K562 (cell line): ENCODE measurements at regions not wholly inside any gene's neighbourhood (a gene's known extent, or its start where the extent isn't known, plus 50 kb on each side); places are given as distances from the start of the nearest gene placed in this dataset.

Experiments
- ATAC-seq: fragments of 200-7000 bp; cut with Tn5 transposase; 3 replicates; pipeline ENCODE4 v1.9.1; 2020; ENCODE audit warnings: moderate library complexity
- BruUV-seq: library from RNA; stranded (reverse); fragments of 400-500 nt; replicated peaks from 2 replicates; lab custom pipeline; 2021; lab: Mats Ljungman, UMichigan
- CTCF ChIA-PET: fragments of 300-600 bp; formaldehyde crosslinking; extraction: SDS; loops from one replicate; lab custom pipeline; 2021; ENCODE audit warnings: low intra/inter-chr PET ratio; lab: Yijun Ruan, JAX
- POLR2A ChIA-PET: fragments of 300-600, 350-650 bp; sonication (Branson Sonifier 250); formaldehyde crosslinking; extraction: SDS; loops from one replicate; lab custom pipeline; 2021; ENCODE audit warnings: antibody characterized with exemption, inconsistent platforms; lab: Yijun Ruan, JAX
- DNase-seq, 4 experiments: peaks; one replicate each; pipeline versions ENCODE4 v3.0.0 to v3.0.0-alpha.2; 2011 to 2018; ENCODE audit warnings: low spot score in 3 of 4, mixed read lengths in 3 of 4; ENCODE audit errors: extremely low read depth in 1 of 4
- FAIRE-seq: peaks from 2 replicates; lab custom pipeline; 2011; peaks lifted over from hg19 to GRCh38; lab: Jason Lieb, UNC
- H2AFZ ChIP-seq: 2 replicates; pipeline ENCODE4 v1.6.0; 2011; ENCODE audit warnings: low read depth, low read length, control low read depth, inconsistent platforms
- H3K27ac ChIP-seq: fragments of 200-600 bp; 3 replicates; pipeline ENCODE4 v1.8.0; 2011; ENCODE audit warnings: low read depth, mild to moderate bottlenecking, control low read depth, inconsistent platforms, low read length, moderate library complexity, mixed read lengths; ENCODE audit errors: extremely low read depth
- H3K27me3 ChIP-seq, 2 experiments: fragments of 300-600 bp in 1 of 2; 2 replicates in 1 of 2; 3 replicates in 1 of 2; pipeline versions ENCODE4 v1.6.0 to v1.8.0; 2011; ENCODE audit warnings: inconsistent platforms in 2 of 2, low read length in 2 of 2, mild to moderate bottlenecking in 1 of 2, mixed read lengths in 1 of 2, moderate library complexity in 1 of 2; ENCODE audit not compliant: control insufficient read depth in 2 of 2, insufficient read depth in 2 of 2
- H3K36me3 ChIP-seq: fragments of 300-600 bp; 3 replicates; pipeline ENCODE4 v1.8.0; 2011; ENCODE audit warnings: mild to moderate bottlenecking, low read length, inconsistent platforms; ENCODE audit not compliant: control insufficient read depth, insufficient read depth
- H3K4me1 ChIP-seq, 2 experiments: fragments of 200-600 bp in 1 of 2; replicated peaks in 1 of 2; 2 replicates in 1 of 2; 3 replicates in 1 of 2; pipeline versions ENCODE4 v1.5.1 to v1.8.0; 2011; ENCODE audit warnings: inconsistent platforms in 2 of 2, low read length in 2 of 2, mild to moderate bottlenecking in 1 of 2, mixed read lengths in 1 of 2, moderate library complexity in 1 of 2; ENCODE audit not compliant: control insufficient read depth in 2 of 2, insufficient read depth in 2 of 2
- H3K4me2 ChIP-seq: 2 replicates; pipeline ENCODE4 v1.6.1; 2011; ENCODE audit warnings: low read length, control low read depth, inconsistent platforms, mixed read lengths; ENCODE audit not compliant: insufficient read depth
- H3K4me3 ChIP-seq: fragments of 200-600 bp; sonication (generic), shearing (Covaris generic); 2 replicates; pipeline ENCODE4 v1.5.1; 2016; ENCODE audit warnings: control low read depth, inconsistent platforms
- H3K79me2 ChIP-seq: fragments of 200-600 bp; 3 replicates; pipeline ENCODE4 v1.8.0; 2011; ENCODE audit warnings: low read length, inconsistent platforms; ENCODE audit not compliant: control insufficient read depth, insufficient read depth
- H3K9ac ChIP-seq, 2 experiments: 2 replicates each; pipeline versions ENCODE4 v1.6.0 to v1.6.1; 2011; ENCODE audit warnings: low read depth in 2 of 2, low read length in 2 of 2, control low read depth in 1 of 2, inconsistent platforms in 1 of 2, mild to moderate bottlenecking in 1 of 2, mixed read lengths in 1 of 2; ENCODE audit not compliant: insufficient read depth in 1 of 2
- H3K9me1 ChIP-seq: one replicate; pipeline ENCODE4 v1.6.0; 2011; ENCODE audit warnings: inconsistent platforms, mild to moderate bottlenecking, low read length, moderate library complexity; ENCODE audit not compliant: control insufficient read depth, insufficient read depth
- H3K9me3 ChIP-seq: replicated peaks from 2 replicates; pipeline ENCODE4 v1.5.1; 2011; ENCODE audit warnings: low read depth, low read length, inconsistent platforms; ENCODE audit not compliant: control insufficient read depth, insufficient read depth
- H4K20me1 ChIP-seq: replicated peaks from 2 replicates; pipeline ENCODE4 v1.6.1; 2011; ENCODE audit warnings: low read length, inconsistent platforms, mixed read lengths; ENCODE audit not compliant: control insufficient read depth, insufficient read depth
- ARHGAP35 ChIP-seq: fragments of 450-650 bp; IDR thresholded peaks from 2 replicates; pipeline ENCODE4 v1.6.1; 2018; ENCODE audit not compliant: partially characterized antibody
- ATF1 ChIP-seq, 2 experiments: fragments of 450-650 bp in 1 of 2; IDR thresholded peaks; 2 replicates each; pipeline ENCODE4 v1.6.1; 2016; ENCODE audit warnings: missing compliant biosample characterization in 1 of 2, missing genetic modification characterization in 1 of 2
- CBX5 ChIP-seq: IDR thresholded peaks from 2 replicates; pipeline ENCODE4 v1.6.1; 2014; ENCODE audit warnings: low read depth, borderline replicate concordance
- CREBBP ChIP-seq: IDR thresholded peaks from one replicate; pipeline ENCODE4 v1.6.1; 2012; ENCODE audit warnings: low read depth, mild to moderate bottlenecking, control low read depth, inconsistent platforms, low read length
- HDAC3 ChIP-seq: fragments of 450-650 bp; IDR thresholded peaks from 2 replicates; pipeline ENCODE4 v1.6.1; 2018; ENCODE audit warnings: borderline replicate concordance, mild to moderate bottlenecking, moderate library complexity; ENCODE audit not compliant: partially characterized antibody
- MYBL2 ChIP-seq, 2 experiments: fragments of 450-650 bp in 1 of 2; sonication (generic) in 1 of 2; formaldehyde crosslinking in 1 of 2; IDR thresholded peaks; 2 replicates each; pipeline versions ENCODE4 v1.6.1 to v1.8.1; 2017 to 2022; ENCODE audit warnings: borderline replicate concordance in 1 of 2, inconsistent platforms in 1 of 2, low read depth in 1 of 2, mild to moderate bottlenecking in 1 of 2, missing genetic modification reagents in 1 of 2, moderate library complexity in 1 of 2
- POLR2B ChIP-seq: fragments of 450-650 bp; IDR thresholded peaks from 2 replicates; pipeline ENCODE4 v1.6.1; 2018; ENCODE audit warnings: low read depth; ENCODE audit not compliant: partially characterized antibody
- POLR3A ChIP-seq: IDR thresholded peaks from 2 replicates; pipeline ENCODE4 v1.6.1; 2011; ENCODE audit warnings: borderline replicate concordance, mild to moderate bottlenecking, moderate library complexity; ENCODE audit not compliant: insufficient read length, insufficient read depth; ENCODE audit errors: extremely low read depth
- PPARD ChIP-seq: fragments of 250-450 bp; sonication (Bioruptor Pico); IDR thresholded peaks from 2 replicates; pipeline ENCODE4 v1.8.0; 2022; ENCODE audit warnings: inconsistent platforms, mild to moderate bottlenecking, moderate library complexity
- PTBP1 ChIP-seq: fragments of 200-400 bp; formaldehyde crosslinking; IDR thresholded peaks from 2 replicates; pipeline ENCODE4 v1.6.1; 2017; ENCODE audit warnings: low read depth, low read length
- RBM39 ChIP-seq: fragments of 200-400 bp; formaldehyde crosslinking; optimal IDR thresholded peaks from 2 replicates; pipeline ENCODE3; 2018; ENCODE audit warnings: low read depth, low read length
- SAFB ChIP-seq: fragments of 200-400 bp; formaldehyde crosslinking; IDR thresholded peaks from 2 replicates; pipeline ENCODE4 v1.6.1; 2017; ENCODE audit warnings: low read depth, low read length, borderline replicate concordance
- ZNF133 ChIP-seq: fragments of 250-450 bp; sonication (Bioruptor Pico); IDR thresholded peaks from 2 replicates; pipeline ENCODE4 v1.4.0; 2020; ENCODE audit warnings: mild to moderate bottlenecking
- ZNF77 ChIP-seq: fragments of 250-450 bp; sonication (Bioruptor Pico); IDR thresholded peaks from 2 replicates; pipeline ENCODE4 v1.5.0; 2020
- ZNF785 ChIP-seq: fragments of 250-450 bp; sonication (Bioruptor Pico); IDR thresholded peaks from 2 replicates; pipeline ENCODE4 v1.4.0; 2020; ENCODE audit warnings: mild to moderate bottlenecking
- WGBS: fragments of 100-300 bp; shearing (Covaris generic); methylation state at CpG from one replicate; pipeline ENCODE4 v1.1.6; 2016; ENCODE audit warnings: low coverage, mixed read lengths; ENCODE audit not compliant: insufficient coverage; ENCODE audit errors: missing lambda C conversion rate; 5-methylcytosine and 5-hydroxymethylcytosine counted together
- in situ Hi-C: fragments of 300-500 bp; cut with MboI; formaldehyde crosslinking; loops from 4 replicates; pipeline ENCODE4 v1.15.0; 2018; ENCODE audit warnings: inconsistent platforms, mixed read lengths
- intact Hi-C: fragments of 100-400 bp; cut with micrococcal nuclease; formaldehyde crosslinking; loops from 2 replicates; pipeline ENCODE4 v1.14.2; 2022
- TF ChIP-seq, protein P1 (sequence below): fragments of 450-650 bp; formaldehyde crosslinking; IDR thresholded peaks from 2 replicates; pipeline ENCODE4 v1.4.0; 2020; ENCODE audit warnings: mild to moderate bottlenecking, moderate library complexity
- TF ChIP-seq, protein P2 (sequence below): sonication (generic); IDR thresholded peaks from 2 replicates; pipeline ENCODE4 v1.6.1; 2016

- 1% methylated on average over 6 of the region's 6 CpGs for WGBS
- intact Hi-C loops, result no loop called here
- CTCF ChIA-PET, result no interaction called here
Observed at GRCh38 chr6:8245726-8246125, 143.4 kb upstream of the EEF1E1 start.

More at GRCh38 chr6:8245726-8246125, 143.4 kb upstream of the EEF1E1 start:
- no peak for TF ChIP-seq ZNF133 (CRISPR knock-in tag)
- no peak for TF ChIP-seq SAFB
- no peak for TF ChIP-seq RBM39
- TF ChIP-seq, protein P1, sequence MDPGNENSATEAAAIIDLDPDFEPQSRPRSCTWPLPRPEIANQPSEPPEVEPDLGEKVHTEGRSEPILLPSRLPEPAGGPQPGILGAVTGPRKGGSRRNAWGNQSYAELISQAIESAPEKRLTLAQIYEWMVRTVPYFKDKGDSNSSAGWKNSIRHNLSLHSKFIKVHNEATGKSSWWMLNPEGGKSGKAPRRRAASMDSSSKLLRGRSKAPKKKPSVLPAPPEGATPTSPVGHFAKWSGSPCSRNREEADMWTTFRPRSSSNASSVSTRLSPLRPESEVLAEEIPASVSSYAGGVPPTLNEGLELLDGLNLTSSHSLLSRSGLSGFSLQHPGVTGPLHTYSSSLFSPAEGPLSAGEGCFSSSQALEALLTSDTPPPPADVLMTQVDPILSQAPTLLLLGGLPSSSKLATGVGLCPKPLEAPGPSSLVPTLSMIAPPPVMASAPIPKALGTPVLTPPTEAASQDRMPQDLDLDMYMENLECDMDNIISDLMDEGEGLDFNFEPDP (CRISPR knock-in tag), result no peak
- no peak for TF ChIP-seq POLR3A
- TF ChIP-seq ARHGAP35, result no peak
- TF ChIP-seq PPARD (CRISPR knock-in tag), result no peak
- TF ChIP-seq MYBL2 (IDR thresholded peaks at IDR 0.05; ENCODE audit: low read depth), result no peak
- no peak for TF ChIP-seq MYBL2 (CRISPR knock-in tag; IDR thresholded peaks at IDR 0.05; ENCODE audit: borderline replicate concordance)
- TF ChIP-seq CREBBP, result no peak
- no peak for TF ChIP-seq ZNF785 (CRISPR knock-in tag)
- no peak for TF ChIP-seq HDAC3
- TF ChIP-seq ZNF77 (CRISPR knock-in tag), result no peak
- TF ChIP-seq, protein P2, sequence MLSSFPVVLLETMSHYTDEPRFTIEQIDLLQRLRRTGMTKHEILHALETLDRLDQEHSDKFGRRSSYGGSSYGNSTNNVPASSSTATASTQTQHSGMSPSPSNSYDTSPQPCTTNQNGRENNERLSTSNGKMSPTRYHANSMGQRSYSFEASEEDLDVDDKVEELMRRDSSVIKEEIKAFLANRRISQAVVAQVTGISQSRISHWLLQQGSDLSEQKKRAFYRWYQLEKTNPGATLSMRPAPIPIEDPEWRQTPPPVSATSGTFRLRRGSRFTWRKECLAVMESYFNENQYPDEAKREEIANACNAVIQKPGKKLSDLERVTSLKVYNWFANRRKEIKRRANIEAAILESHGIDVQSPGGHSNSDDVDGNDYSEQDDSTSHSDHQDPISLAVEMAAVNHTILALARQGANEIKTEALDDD, result no peak
- TF ChIP-seq PTBP1, result no peak
- TF ChIP-seq ATF1 (CRISPR knock-in tag; IDR thresholded peaks at IDR 0.05), result no peak
- TF ChIP-seq ATF1 (tag; IDR thresholded peaks at IDR 0.05), result no peak
- TF ChIP-seq CBX5, result no peak
- no peak for TF ChIP-seq POLR2B
- no peak overlapping the region for H2AFZ ChIP-seq
- H3K4me3 ChIP-seq, result no peak overlapping the region
- POLR2A ChIA-PET, result no interaction called here
- in situ Hi-C loops, result no loop called here
- BruUV-seq, result no TSS peak
- H3K27me3 ChIP-seq, result no peaks in the 10 kb centered on the region
- DNase-seq, result no peak
- no peak overlapping the region for H3K27ac ChIP-seq
- no peak overlapping the region for H3K4me2 ChIP-seq
- H3K9me3 ChIP-seq, result no peaks in the 10 kb centered on the region
- H3K36me3 ChIP-seq, result no peaks in the 10 kb centered on the region
- no peak for ATAC-seq
- H4K20me1 ChIP-seq, result no peaks in the 10 kb centered on the region
- FAIRE-seq, result no peak
- no peaks in the 10 kb centered on the region for H3K9me1 ChIP-seq
- H3K4me1 ChIP-seq, result no peaks in the 10 kb centered on the region
- H3K79me2 ChIP-seq, result no peaks in the 10 kb centered on the region
- H3K9ac ChIP-seq, result no peak overlapping the region
